HCT116 (cell line): ENCODE measurements at regions not wholly inside any gene's neighbourhood (a gene's known extent, or its start where the extent isn't known, plus 50 kb on each side); places are given as distances from the start of the nearest gene placed in this dataset.

ENCODE experiments used
- ATAC-seq: fragments of 200-7000 bp; cut with Tn5 transposase; 2 replicates; pipeline ENCODE4 v1.9.1; 2020; ENCODE audit warnings: mild to moderate bottlenecking, moderate library complexity
- BruUV-seq: library from RNA; stranded (reverse); fragments of 400-500 nt; replicated peaks from 2 replicates; lab custom pipeline; 2021; lab: Mats Ljungman, UMichigan
- CTCF ChIA-PET: fragments of 300-600 bp; sonication (Branson Sonifier 250); formaldehyde crosslinking; loops from one replicate; lab custom pipeline; 2021; ENCODE audit warnings: antibody characterized with exemption; lab: Charles Lee
- POLR2A ChIA-PET: fragments of 300-600, 350-600 bp; sonication (Branson Sonifier 250); formaldehyde crosslinking; loops from one replicate; lab custom pipeline; 2021; ENCODE audit warnings: antibody characterized with exemption; lab: Charles Lee
- RAD21 ChIA-PET, 2 experiments: fragments of 300-600 bp; sonication (Branson Sonifier 250); formaldehyde crosslinking; loops; one replicate each; lab custom pipeline; 2023; ENCODE audit warnings: low total read pairs in 2 of 2; ENCODE audit not compliant: uncharacterized antibody in 2 of 2, unreplicated experiment in 2 of 2, low non-redundant PET in 1 of 2; lab: Charles Lee
- DNase-seq: peaks from one replicate; pipeline ENCODE4 v3.0.0-alpha.2; 2010; ENCODE audit warnings: low read depth, low spot score
- H2AFZ ChIP-seq: fragments of 200-600 bp; shearing (Covaris generic), sonication (generic); 2 replicates; pipeline ENCODE4 v1.6.1; 2017; ENCODE audit warnings: low read depth, mixed run types, mixed read lengths, antibody characterized with exemption, low read length; ENCODE audit not compliant: poor library complexity, severe bottlenecking
- H3K27ac ChIP-seq: 2 replicates; pipeline ENCODE4 v1.5.1; 2012; ENCODE audit warnings: low read depth, low read length
- H3K27me3 ChIP-seq: fragments of 200-600 bp; sonication (generic); 2 replicates; pipeline ENCODE4 v1.6.1; 2016; ENCODE audit warnings: mixed run types, low read length, mixed read lengths; ENCODE audit not compliant: insufficient read depth
- H3K36me3 ChIP-seq, 2 experiments: fragments of 200-500 bp in 1 of 2; fragments of 200-600 bp in 1 of 2; sonication (Bioruptor generic) in 1 of 2; sonication (generic) in 1 of 2; 2 replicates each; pipeline versions ENCODE4 v1.5.1 to v1.6.1; 2014 to 2016; ENCODE audit warnings: low read length in 2 of 2, inconsistent platforms in 1 of 2, mixed read lengths in 1 of 2, mixed run types in 1 of 2; ENCODE audit not compliant: insufficient read depth in 2 of 2, control insufficient read depth in 1 of 2
- H3K4me1 ChIP-seq, 2 experiments: fragments of 200-600 bp in 1 of 2; sonication (generic) in 1 of 2; 2 replicates each; pipeline versions ENCODE4 v1.5.1 to v1.6.1; 2012 to 2017; ENCODE audit warnings: low read length in 2 of 2, inconsistent platforms in 1 of 2, mild to moderate bottlenecking in 1 of 2, mixed read lengths in 1 of 2, mixed run types in 1 of 2, moderate library complexity in 1 of 2; ENCODE audit not compliant: insufficient read depth in 2 of 2, control insufficient read depth in 1 of 2
- H3K4me2 ChIP-seq: fragments of 200-600 bp; sonication (generic); 2 replicates; pipeline ENCODE4 v1.6.1; 2017; ENCODE audit warnings: mixed run types, low read length, mixed read lengths
- H3K4me3 ChIP-seq, 2 experiments: fragments of 200-600 bp in 1 of 2; sonication (generic) in 1 of 2; replicated peaks in 1 of 2; 2 replicates each; pipeline ENCODE4 v1.5.1; 2011 to 2016; ENCODE audit warnings: low read length in 2 of 2, control low read depth in 1 of 2, low read depth in 1 of 2, mild to moderate bottlenecking in 1 of 2, mixed read lengths in 1 of 2, mixed run types in 1 of 2
- H3K79me2 ChIP-seq: fragments of 200-600 bp; sonication (generic); 2 replicates; pipeline ENCODE4 v1.6.1; 2017; ENCODE audit warnings: mild to moderate bottlenecking, mixed run types, low read length, moderate library complexity, mixed read lengths; ENCODE audit not compliant: insufficient read depth
- H3K9ac ChIP-seq: fragments of 200-600 bp; sonication (generic); 2 replicates; pipeline ENCODE4 v1.6.1; 2016; ENCODE audit warnings: low read length, mixed read lengths
- H3K9me2 ChIP-seq: fragments of 200-600 bp; sonication (generic), shearing (Covaris generic); 2 replicates; pipeline ENCODE4 v1.6.1; 2017; ENCODE audit warnings: mixed run types, mild to moderate bottlenecking, moderate library complexity; ENCODE audit not compliant: insufficient read depth
- H3K9me3 ChIP-seq, 2 experiments: fragments of 200-500 bp in 1 of 2; fragments of 200-600 bp in 1 of 2; sonication (Bioruptor generic) in 1 of 2; sonication (generic) in 1 of 2; 2 replicates each; pipeline ENCODE4 v1.6.1; 2014 to 2017; ENCODE audit warnings: low read length in 2 of 2, mixed read lengths in 2 of 2, inconsistent platforms in 1 of 2, low read depth in 1 of 2, mild to moderate bottlenecking in 1 of 2, mixed run types in 1 of 2, moderate library complexity in 1 of 2; ENCODE audit not compliant: control insufficient read depth in 1 of 2, insufficient read depth in 1 of 2
- H4K20me1 ChIP-seq: fragments of 200-600 bp; sonication (generic), shearing (Covaris generic); 2 replicates; pipeline ENCODE4 v1.6.1; 2017; ENCODE audit warnings: mixed run types, mild to moderate bottlenecking, moderate library complexity; ENCODE audit not compliant: insufficient read depth
- CBX3 ChIP-seq: IDR thresholded peaks from 2 replicates; pipeline ENCODE4 v1.6.1; 2012; ENCODE audit warnings: low read depth
- EGR1 ChIP-seq: IDR thresholded peaks from 2 replicates; pipeline ENCODE4 v1.6.1; 2012; ENCODE audit warnings: low read depth
- EZH2 ChIP-seq: fragments of 200-600 bp; sonication (generic); IDR thresholded peaks from 2 replicates; pipeline ENCODE4 v1.6.1; 2017; ENCODE audit warnings: antibody characterized with exemption, mixed run types
- EZH2phosphoT487 ChIP-seq: fragments of 200-600 bp; IDR thresholded peaks from 2 replicates; pipeline ENCODE4 v1.6.1; 2018; ENCODE audit warnings: antibody characterized with exemption, borderline replicate concordance
- POLR2A ChIP-seq: IDR thresholded peaks from 2 replicates; pipeline ENCODE4 v1.7.0; 2011; ENCODE audit warnings: borderline replicate concordance; ENCODE audit not compliant: insufficient read depth, insufficient read length; ENCODE audit errors: extremely low read depth
- SIN3A ChIP-seq: IDR thresholded peaks from 2 replicates; pipeline ENCODE4 v1.6.1; 2012; ENCODE audit warnings: low read depth
- SP1 ChIP-seq: IDR thresholded peaks from 2 replicates; pipeline ENCODE4 v1.6.1; 2012; ENCODE audit warnings: low read depth
- TCF7L2 ChIP-seq: IDR thresholded peaks from 2 replicates; pipeline ENCODE4 v1.7.0; 2011; ENCODE audit warnings: borderline replicate concordance, inconsistent platforms; ENCODE audit not compliant: insufficient read depth, insufficient read length; ENCODE audit errors: extremely low read depth
- ZFX ChIP-seq: fragments of 450-650 bp; IDR thresholded peaks from 2 replicates; pipeline ENCODE4 v1.6.1; 2017
- intact Hi-C: fragments of 100-400 bp; cut with micrococcal nuclease; formaldehyde crosslinking; loops from 2 replicates; pipeline ENCODE4 v1.10.0; 2022
- TF ChIP-seq, protein P1 (sequence below): IDR thresholded peaks from 2 replicates; pipeline ENCODE4 v1.6.1; 2012
- TF ChIP-seq, protein P2 (sequence below): IDR thresholded peaks from 2 replicates; pipeline ENCODE4 v1.6.1; 2012

DNA sequence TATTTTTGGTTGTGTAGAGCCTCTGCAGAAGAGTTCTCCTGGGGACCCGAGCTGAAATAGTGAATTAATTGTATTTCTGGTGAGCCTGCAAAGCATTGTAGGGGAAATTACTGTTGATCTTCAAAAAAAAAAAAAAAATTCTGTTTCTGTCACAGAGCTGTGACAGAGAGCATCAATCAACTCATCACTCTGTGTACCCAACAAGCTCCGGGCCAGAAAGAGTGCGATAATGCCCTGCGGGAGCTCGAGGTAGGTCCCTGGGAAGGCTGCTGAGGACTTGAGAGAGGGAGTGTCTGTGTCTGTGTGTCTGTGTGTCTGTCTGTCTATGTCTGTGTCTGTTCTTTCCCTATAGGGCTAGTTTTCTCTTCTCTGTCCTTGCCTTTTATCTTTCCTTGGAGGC, 294.4 kb upstream of the TPM1 start:
- no peaks in the 10 kb centered on the region for H3K79me2 ChIP-seq
- no peaks in the 10 kb centered on the region for H3K27me3 ChIP-seq
- no peaks in the 10 kb centered on the region for H3K9me3 ChIP-seq
- BruUV-seq, result no TSS peak
- POLR2A ChIA-PET, result no interaction called here
- no peak for ATAC-seq
- H3K4me3 ChIP-seq, result no peak overlapping the region
- H3K9me2 ChIP-seq, result no peaks in the 10 kb centered on the region
- CTCF ChIA-PET, result no interaction called here
- no peaks in the 10 kb centered on the region for H3K36me3 ChIP-seq
- peaks cover 0 to 3% of the 10 kb centered on the region in 2 experiments; a peak in 1 of 4 replicates for H3K4me1 ChIP-seq
- no peak for DNase-seq
- TF ChIP-seq EGR1 (no peak), EZH2 (no peak), CBX3 (no peak), EZH2phosphoT487 (no peak)
- TF ChIP-seq, all 23 proteins: peak for 0
- no peak overlapping the region for H3K9ac ChIP-seq
- H2AFZ ChIP-seq, result no peak overlapping the region
- RAD21 ChIA-PET, result no interaction called here
- no peak overlapping the region for H3K27ac ChIP-seq
- H3K4me2 ChIP-seq, result no peak overlapping the region
- intact Hi-C loops, result no loop called here
- no peaks in the 10 kb centered on the region for H4K20me1 ChIP-seq

DNA sequence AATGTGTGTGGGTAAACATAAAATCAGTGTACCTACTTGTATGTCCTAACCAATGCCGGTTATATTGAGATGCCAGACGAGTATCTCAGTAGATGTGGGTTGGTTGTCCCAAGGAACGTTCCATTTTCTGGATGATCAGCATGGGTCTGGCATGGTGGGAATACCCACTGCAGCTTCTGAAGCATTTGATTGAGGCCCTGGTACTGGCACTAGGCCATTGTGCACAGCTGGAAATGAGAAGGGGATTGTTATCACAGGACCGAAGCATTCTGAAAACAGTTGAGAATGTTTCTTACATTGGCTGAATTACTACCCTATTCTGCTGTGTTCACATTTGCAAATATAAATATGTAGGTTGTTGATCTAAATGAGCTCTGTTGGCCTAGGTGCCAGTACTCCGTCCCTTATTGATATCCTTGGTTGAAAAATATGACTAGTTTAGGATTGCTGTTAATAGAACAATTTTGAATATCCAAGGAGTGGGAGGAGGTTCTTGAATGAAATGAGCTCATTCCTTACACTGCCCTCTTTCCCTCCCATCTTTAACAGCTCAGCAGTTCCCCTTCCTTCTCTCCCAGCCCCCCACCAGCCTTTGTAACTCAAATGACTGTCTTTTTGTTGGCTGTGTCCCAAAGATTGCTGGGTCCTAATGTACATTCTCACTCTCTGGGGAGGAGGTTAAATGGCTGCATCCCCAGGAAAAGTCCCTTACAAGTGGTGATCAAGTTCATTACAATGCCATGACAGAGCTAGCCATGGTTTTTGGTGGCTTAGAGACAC, 293.3 kb upstream of the TPM1 start:
- ChIA-PET CTCF (no interaction called here), RAD21 (no interaction called here)
- TF ChIP-seq, protein P1, sequence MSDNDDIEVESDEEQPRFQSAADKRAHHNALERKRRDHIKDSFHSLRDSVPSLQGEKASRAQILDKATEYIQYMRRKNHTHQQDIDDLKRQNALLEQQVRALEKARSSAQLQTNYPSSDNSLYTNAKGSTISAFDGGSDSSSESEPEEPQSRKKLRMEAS, result no peak
- TF ChIP-seq POLR2A (no peak), ZFX (no peak), TCF7L2 (no peak), SIN3A (no peak), SP1 (no peak), CBX3 (no peak)
- TF ChIP-seq, protein P2, sequence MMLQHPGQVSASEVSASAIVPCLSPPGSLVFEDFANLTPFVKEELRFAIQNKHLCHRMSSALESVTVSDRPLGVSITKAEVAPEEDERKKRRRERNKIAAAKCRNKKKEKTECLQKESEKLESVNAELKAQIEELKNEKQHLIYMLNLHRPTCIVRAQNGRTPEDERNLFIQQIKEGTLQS, result no peak

More for the DNA sequence above, 293.3 kb upstream of the TPM1 start:
- DNase-seq (no peak), ATAC-seq (no peak)
- Histone ChIP-seq H3K79me2 (no peaks in the 10 kb centered on the region), H3K4me2 (no peak overlapping the region), H3K4me1 (peaks cover 0 to 5% of the 10 kb centered on the region in 2 experiments; a peak in 1 of 4 replicates), H2AFZ (no peak overlapping the region), H3K9ac (no peak overlapping the region), H3K9me2 (no peaks in the 10 kb centered on the region), H3K27ac (no peak overlapping the region), H4K20me1 (no peaks in the 10 kb centered on the region), H3K9me3 (no peaks in the 10 kb centered on the region), H3K4me3 (no peak overlapping the region), H3K36me3 (no peaks in the 10 kb centered on the region), H3K27me3 (no peaks in the 10 kb centered on the region)
- intact Hi-C loops, result no loop called here
- no TSS peak for BruUV-seq
- POLR2A ChIA-PET, result no interaction called here
